WTC11 (cell line): ENCODE measurements at regions not wholly inside any gene's neighbourhood (a gene's known extent, or its start where the extent isn't known, plus 50 kb on each side); places are given as distances from the start of the nearest gene placed in this dataset.

Source experiments
- TEAD1 ChIP-seq: sonication (generic); formaldehyde crosslinking; IDR thresholded peaks from 2 replicates; pipeline ENCODE4 v1.8.0; 2022; ENCODE audit warnings: mild to moderate bottlenecking, missing genetic modification reagents
- ZNF317 ChIP-seq: sonication (generic); formaldehyde crosslinking; IDR thresholded peaks from 2 replicates; pipeline ENCODE4 v1.8.1; 2023; ENCODE audit warnings: low read depth, mild to moderate bottlenecking, moderate library complexity, missing genetic modification reagents, borderline replicate concordance
- TF ChIP-seq, protein P1 (sequence below): fragments of 200-600 bp; IDR thresholded peaks from 2 replicates; pipeline ENCODE4 v1.8.0; 2022; ENCODE audit warnings: antibody characterized with exemption

DNA sequence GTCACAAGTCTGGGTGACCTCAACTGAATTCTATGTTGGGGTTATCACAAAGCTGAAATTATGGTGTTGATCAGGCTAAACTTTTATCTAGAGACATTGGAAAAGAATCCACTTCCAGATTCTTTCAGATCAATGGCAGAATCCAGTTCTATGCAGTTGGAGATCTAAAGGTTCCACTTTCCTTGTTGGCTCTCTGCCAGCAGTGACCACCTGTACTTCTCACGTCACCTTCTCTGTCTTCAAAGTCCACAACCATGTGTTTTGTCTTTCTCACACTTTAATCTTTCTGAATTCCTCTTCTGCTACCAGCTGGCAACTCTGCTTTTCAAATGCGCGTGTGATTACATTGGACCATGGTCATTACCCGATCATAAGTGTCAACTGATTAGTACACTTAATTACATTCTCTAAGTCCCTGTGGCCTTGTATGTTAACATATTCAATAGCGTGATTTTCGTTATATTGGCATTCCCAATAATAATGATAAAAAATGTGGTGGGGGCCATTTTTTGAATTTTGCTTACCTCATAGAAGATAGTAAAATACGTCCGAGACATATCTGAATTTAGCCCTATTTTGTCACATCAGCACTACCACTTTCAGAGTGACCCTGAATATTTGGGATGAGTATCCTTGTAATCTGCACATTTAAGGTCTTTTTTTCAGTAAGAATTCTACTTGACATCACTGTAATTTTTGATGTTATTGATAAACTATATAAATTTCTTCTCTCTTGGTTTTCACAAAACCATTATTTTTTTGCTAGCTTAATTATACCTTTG, 73.7 kb upstream of the PRDM9 start:
- TF ChIP-seq, protein P1, sequence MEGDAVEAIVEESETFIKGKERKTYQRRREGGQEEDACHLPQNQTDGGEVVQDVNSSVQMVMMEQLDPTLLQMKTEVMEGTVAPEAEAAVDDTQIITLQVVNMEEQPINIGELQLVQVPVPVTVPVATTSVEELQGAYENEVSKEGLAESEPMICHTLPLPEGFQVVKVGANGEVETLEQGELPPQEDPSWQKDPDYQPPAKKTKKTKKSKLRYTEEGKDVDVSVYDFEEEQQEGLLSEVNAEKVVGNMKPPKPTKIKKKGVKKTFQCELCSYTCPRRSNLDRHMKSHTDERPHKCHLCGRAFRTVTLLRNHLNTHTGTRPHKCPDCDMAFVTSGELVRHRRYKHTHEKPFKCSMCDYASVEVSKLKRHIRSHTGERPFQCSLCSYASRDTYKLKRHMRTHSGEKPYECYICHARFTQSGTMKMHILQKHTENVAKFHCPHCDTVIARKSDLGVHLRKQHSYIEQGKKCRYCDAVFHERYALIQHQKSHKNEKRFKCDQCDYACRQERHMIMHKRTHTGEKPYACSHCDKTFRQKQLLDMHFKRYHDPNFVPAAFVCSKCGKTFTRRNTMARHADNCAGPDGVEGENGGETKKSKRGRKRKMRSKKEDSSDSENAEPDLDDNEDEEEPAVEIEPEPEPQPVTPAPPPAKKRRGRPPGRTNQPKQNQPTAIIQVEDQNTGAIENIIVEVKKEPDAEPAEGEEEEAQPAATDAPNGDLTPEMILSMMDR = no peak
- TF ChIP-seq TEAD1 (CRISPR knock-in tag) (no peak), ZNF317 (CRISPR knock-in tag) (no peak)
